ENCODE measurements at regions not wholly inside any gene's neighbourhood (a gene's known extent, or its start where the extent isn't known, plus 50 kb on each side); places are given as distances from the start of the nearest gene placed in this dataset.

DNA sequence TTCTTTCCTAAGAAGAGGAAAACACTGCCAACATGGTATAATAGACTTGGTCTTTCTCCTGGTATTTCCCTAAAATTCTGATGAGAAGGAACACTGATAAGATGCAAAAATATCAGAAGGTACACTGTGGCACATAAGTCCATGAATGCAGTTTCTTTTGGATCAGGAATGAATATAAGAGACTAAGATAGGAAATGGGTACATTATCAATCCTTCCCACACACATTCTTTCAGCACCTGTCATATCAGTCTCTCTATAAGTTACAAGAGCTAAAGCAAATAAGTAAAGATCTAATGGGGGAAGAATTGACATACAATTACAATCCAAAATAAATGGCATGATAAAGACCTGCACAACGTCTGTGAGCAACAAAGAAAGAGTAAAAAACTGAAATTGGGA is 1101.0 kb downstream of the ROBO2 start:
- Histone ChIP-seq H3K4me3 (no peak overlapping the region), H3K27ac (no peak overlapping the region), H3K9me3 (no peaks in the 10 kb centered on the region), H3K27me3 (no peaks in the 10 kb centered on the region), H3K36me3 (no peaks in the 10 kb centered on the region), H3K4me1 (no peaks in the 10 kb centered on the region)
- TF ChIP-seq POLR2A (IDR thresholded peaks at IDR 0.05) (no peak), POLR2AphosphoS5 (IDR thresholded peaks at IDR 0.05) (no peak), EP300 (IDR thresholded peaks at IDR 0.05; ENCODE audit: low read depth) (no peak)
- TF ChIP-seq, protein P1, sequence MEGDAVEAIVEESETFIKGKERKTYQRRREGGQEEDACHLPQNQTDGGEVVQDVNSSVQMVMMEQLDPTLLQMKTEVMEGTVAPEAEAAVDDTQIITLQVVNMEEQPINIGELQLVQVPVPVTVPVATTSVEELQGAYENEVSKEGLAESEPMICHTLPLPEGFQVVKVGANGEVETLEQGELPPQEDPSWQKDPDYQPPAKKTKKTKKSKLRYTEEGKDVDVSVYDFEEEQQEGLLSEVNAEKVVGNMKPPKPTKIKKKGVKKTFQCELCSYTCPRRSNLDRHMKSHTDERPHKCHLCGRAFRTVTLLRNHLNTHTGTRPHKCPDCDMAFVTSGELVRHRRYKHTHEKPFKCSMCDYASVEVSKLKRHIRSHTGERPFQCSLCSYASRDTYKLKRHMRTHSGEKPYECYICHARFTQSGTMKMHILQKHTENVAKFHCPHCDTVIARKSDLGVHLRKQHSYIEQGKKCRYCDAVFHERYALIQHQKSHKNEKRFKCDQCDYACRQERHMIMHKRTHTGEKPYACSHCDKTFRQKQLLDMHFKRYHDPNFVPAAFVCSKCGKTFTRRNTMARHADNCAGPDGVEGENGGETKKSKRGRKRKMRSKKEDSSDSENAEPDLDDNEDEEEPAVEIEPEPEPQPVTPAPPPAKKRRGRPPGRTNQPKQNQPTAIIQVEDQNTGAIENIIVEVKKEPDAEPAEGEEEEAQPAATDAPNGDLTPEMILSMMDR (IDR thresholded peaks at IDR 0.05), result no peak
- in situ Hi-C loops (cut with MboI; ENCODE audit: low pct_ligation_motif_present in 1 of 4, low pct_unique_long_range_greater_than_20kb in 1 of 4, low sequenced_read_pairs in 3 of 4), result no loop called here
- WGBS, 2 donors (ENCODE audit: low coverage in 1 of 2), result 59 to 71% methylated on average over 1 of the region's 1 CpG
- no peak for DNase-seq
- intact Hi-C loops (cut with DNase I; ENCODE audit: low total_unique reads), result no loop called here

DNA sequence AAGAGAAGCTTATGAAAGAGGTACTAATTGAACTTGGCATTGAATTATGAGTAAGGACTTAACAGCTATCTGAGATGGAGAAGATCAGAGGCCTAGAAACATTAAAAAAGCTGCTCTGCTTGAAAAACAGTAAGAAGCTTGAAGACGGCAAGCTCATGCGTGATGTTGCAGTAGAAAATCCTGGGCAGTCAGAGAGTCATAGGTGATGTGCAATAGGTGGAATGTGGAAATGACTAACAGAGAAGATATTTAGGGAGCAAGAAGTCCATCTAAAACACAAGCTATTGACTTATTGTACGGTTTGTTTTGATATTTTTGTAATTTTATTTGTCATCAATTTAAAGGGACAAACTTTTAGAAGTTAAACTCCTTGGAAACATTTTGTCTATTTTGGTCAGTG is 1101.4 kb downstream of the ROBO2 start:
- no peaks in the 10 kb centered on the region for H3K9me3 ChIP-seq
- no peaks in the 10 kb centered on the region for H3K36me3 ChIP-seq
- no peak overlapping the region for H3K4me3 ChIP-seq
- TF ChIP-seq POLR2A (IDR thresholded peaks at IDR 0.05) (no peak), POLR2AphosphoS5 (IDR thresholded peaks at IDR 0.05) (no peak)
- TF ChIP-seq, protein P1 (IDR thresholded peaks at IDR 0.05), result no peak
- no peaks in the 10 kb centered on the region for H3K4me1 ChIP-seq
- H3K27ac ChIP-seq, result no peak overlapping the region
- no peak for DNase-seq
- intact Hi-C loops (cut with DNase I; ENCODE audit: low total_unique reads), result no loop called here
- H3K27me3 ChIP-seq, result no peaks in the 10 kb centered on the region
- in situ Hi-C loops (cut with MboI; ENCODE audit: low pct_ligation_motif_present in 1 of 4, low pct_unique_long_range_greater_than_20kb in 1 of 4, low sequenced_read_pairs in 3 of 4), result no loop called here
- 84 to 90% methylated on average over 3 of the region's 3 CpGs for WGBS, 2 donors (ENCODE audit: low coverage in 1 of 2)

DNA sequence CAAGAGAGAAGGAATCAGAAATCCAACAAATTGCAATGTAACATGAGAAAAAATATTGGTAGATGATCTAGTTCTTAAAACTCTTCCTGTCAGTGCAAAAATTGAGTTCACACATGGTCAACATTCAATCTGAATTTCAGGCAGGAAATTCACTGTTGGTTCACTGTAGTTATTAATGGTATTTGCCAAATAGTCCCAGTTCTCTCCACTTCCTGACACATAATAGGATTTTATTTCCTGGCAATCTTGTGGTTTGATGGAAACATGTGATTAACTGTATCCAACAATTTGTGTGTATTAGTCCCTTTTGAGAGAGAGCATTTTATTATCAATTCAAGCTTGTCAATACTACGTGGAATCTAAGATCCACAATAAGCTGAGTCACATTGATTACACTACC is 1103.1 kb downstream of the ROBO2 start:
- H3K9me3 ChIP-seq, result peaks cover 0 to 3% of the 10 kb centered on the region in 2 donors
- no peak overlapping the region for H3K27ac ChIP-seq
- intact Hi-C loops (cut with DNase I; ENCODE audit: low total_unique reads) (no loop called here), in situ Hi-C loops (cut with MboI; ENCODE audit: low pct_ligation_motif_present in 1 of 4, low pct_unique_long_range_greater_than_20kb in 1 of 4, low sequenced_read_pairs in 3 of 4) (no loop called here)
- no peak overlapping the region for H3K4me3 ChIP-seq
- no peak for TF ChIP-seq POLR2A (IDR thresholded peaks at IDR 0.05)
- no peaks in the 10 kb centered on the region for H3K27me3 ChIP-seq
- H3K36me3 ChIP-seq, result no peaks in the 10 kb centered on the region
- no peaks in the 10 kb centered on the region for H3K4me1 ChIP-seq
- no peak for DNase-seq
- 73 to 87% methylated on average over 1 of the region's 1 CpG for whole genome bisulfite sequencing, 2 donors (ENCODE audit: low coverage in 1 of 2)

DNA sequence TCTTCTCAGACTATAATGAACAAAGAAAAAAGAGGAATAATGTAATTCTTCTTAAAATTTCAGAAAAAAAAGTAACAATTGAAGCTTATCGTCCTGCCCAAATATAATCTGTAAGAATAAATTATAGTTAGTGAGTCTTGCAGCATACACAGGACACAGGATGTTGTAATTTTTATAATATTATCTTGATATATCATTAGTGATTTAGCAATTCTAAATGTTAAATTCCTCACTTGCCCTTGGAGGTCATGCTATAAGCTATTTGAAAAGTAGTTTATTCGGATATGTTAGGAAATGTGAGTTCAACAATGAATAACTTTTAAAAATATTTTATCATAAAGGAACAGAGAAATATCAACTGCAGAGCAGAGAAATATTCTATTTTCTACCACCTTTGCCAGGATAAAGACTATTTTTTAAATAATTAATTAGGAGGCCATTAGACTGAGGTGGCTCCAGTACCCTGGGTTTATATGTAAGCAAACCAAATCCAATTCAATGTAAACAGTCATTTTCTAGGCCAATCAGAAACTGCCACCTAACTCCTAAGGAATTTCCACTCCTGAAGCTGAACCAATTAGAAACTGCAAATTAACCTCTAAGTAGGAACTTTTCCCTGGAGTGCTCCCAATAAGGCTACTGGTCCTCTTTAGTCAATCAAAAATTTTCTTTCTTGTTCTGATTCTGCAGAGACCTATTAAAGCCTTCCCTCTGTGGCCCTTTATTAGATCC is 1109.3 kb downstream of the ROBO2 start:
- Histone ChIP-seq H3K4me3 (no peak overlapping the region), H3K36me3 (no peaks in the 10 kb centered on the region), H3K9me3 (peaks cover 0 to 3% of the 10 kb centered on the region in 2 donors), H3K27me3 (no peaks in the 10 kb centered on the region), H3K27ac (no peak overlapping the region), H3K4me1 (no peaks in the 10 kb centered on the region)
- in situ Hi-C loops (cut with MboI; ENCODE audit: low pct_ligation_motif_present in 1 of 4, low pct_unique_long_range_greater_than_20kb in 1 of 4, low sequenced_read_pairs in 3 of 4), result no loop called here
- no peak for TF ChIP-seq POLR2AphosphoS5 (IDR thresholded peaks at IDR 0.05)
- TF ChIP-seq, protein P1 (IDR thresholded peaks at IDR 0.05), result no peak
- no peak for TF ChIP-seq POLR2A (IDR thresholded peaks at IDR 0.05)
- no peak for TF ChIP-seq EP300 (IDR thresholded peaks at IDR 0.05; ENCODE audit: low read depth)
- 71 to 77% methylated on average over 2 of the region's 2 CpGs for WGBS, 2 donors (ENCODE audit: low coverage in 1 of 2)
- intact Hi-C loops (cut with DNase I; ENCODE audit: low total_unique reads), result no loop called here
- no peak for DNase-seq

DNA sequence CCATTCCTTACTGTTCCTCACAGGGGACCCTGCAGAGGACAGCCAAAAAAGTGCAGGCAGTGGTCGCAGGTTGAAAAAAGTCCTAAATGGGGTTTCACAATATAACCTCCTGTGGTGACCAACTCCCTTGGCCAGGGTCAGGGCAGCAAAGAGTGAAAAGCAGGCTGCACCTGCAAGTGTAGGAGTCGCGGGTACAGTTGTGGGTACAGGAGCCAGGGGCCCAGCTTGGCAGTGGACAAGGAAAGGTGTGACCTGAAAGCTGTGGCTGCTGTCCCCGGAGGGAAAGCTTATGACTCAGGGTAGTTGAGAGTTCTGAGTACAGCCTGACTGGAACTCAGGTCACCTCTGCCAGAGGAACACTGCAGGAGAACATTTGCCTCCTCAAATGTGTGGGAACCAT is 1114.1 kb downstream of the ROBO2 start:
- Histone ChIP-seq H3K36me3 (no peaks in the 10 kb centered on the region), H3K4me3 (no peak overlapping the region), H3K27ac (no peak overlapping the region), H3K27me3 (no peaks in the 10 kb centered on the region), H3K9me3 (no peaks in the 10 kb centered on the region), H3K4me1 (no peaks in the 10 kb centered on the region)
- 80 to 94% methylated on average over 1 to 4 of the region's 4 CpGs for WGBS, 2 donors (ENCODE audit: low coverage in 1 of 2)
- no peak for DNase-seq
- TF ChIP-seq, protein P1 (IDR thresholded peaks at IDR 0.05), result no peak
- TF ChIP-seq EP300 (IDR thresholded peaks at IDR 0.05; ENCODE audit: low read depth) (no peak), POLR2AphosphoS5 (IDR thresholded peaks at IDR 0.05) (no peak), POLR2A (IDR thresholded peaks at IDR 0.05) (no peak)
- in situ Hi-C loops (cut with MboI; ENCODE audit: low pct_ligation_motif_present in 1 of 4, low pct_unique_long_range_greater_than_20kb in 1 of 4, low sequenced_read_pairs in 3 of 4) (no loop called here), intact Hi-C loops (cut with DNase I; ENCODE audit: low total_unique reads) (no loop called here)

All from transverse colon (tissue), 4 donors.